Peyer's patch (tissue), 4 donors: ENCODE measurements at regions not wholly inside any gene's neighbourhood (a gene's known extent, or its start where the extent isn't known, plus 50 kb on each side); places are given as distances from the start of the nearest gene placed in this dataset.

Experiments used
- DNase-seq, 3 donors: peaks; one replicate each; pipeline ENCODE4 v3.0.0-alpha.2; 2017 to 2019
- H3K27ac ChIP-seq, 4 donors: fragments of 200-600 bp; sonication (generic); one replicate each; pipeline ENCODE4 v1.5.1; 2016 to 2019
- H3K27me3 ChIP-seq, 2 donors: fragments of 200-600 bp; sonication (generic); one replicate each; pipeline ENCODE4 v1.5.1; 2019
- H3K36me3 ChIP-seq, 3 donors: fragments of 200-600 bp; sonication (generic); one replicate each; pipeline ENCODE4 v1.5.1; 2016 to 2019
- H3K4me1 ChIP-seq, 4 donors: fragments of 200-600 bp; sonication (generic); one replicate each; pipeline ENCODE4 v1.5.1; 2016 to 2019
- H3K4me3 ChIP-seq, 4 donors: fragments of 200-600 bp; sonication (generic); 1 replicate in 3 of 4; 2 replicates in 1 of 4; pipeline ENCODE4 v1.5.1; 2016 to 2019; ENCODE audit warnings: mild to moderate bottlenecking in 1 of 4
- H3K9me3 ChIP-seq, 4 donors: fragments of 200-600 bp; sonication (generic); one replicate each; pipeline ENCODE4 v1.5.1; 2016 to 2019; ENCODE audit warnings: mild to moderate bottlenecking in 1 of 4
- POLR2A ChIP-seq, 2 donors: fragments of 450-650 bp; IDR thresholded peaks; one replicate each; pipeline ENCODE4 v1.5.1; 2017; ENCODE audit warnings: antibody characterized with exemption in 2 of 2, mild to moderate bottlenecking in 2 of 2, moderate library complexity in 2 of 2
- TF ChIP-seq, protein P1 (sequence below), 6 experiments: fragments of 450-650 bp in 4 of 6; fragments of 200-600 bp in 2 of 6; sonication (generic) in 1 of 6; IDR thresholded peaks; one replicate each; pipeline ENCODE4 v1.5.1; 2017 to 2019; ENCODE audit warnings: antibody characterized with exemption in 6 of 6, mild to moderate bottlenecking in 3 of 6, moderate library complexity in 1 of 6

DNA sequence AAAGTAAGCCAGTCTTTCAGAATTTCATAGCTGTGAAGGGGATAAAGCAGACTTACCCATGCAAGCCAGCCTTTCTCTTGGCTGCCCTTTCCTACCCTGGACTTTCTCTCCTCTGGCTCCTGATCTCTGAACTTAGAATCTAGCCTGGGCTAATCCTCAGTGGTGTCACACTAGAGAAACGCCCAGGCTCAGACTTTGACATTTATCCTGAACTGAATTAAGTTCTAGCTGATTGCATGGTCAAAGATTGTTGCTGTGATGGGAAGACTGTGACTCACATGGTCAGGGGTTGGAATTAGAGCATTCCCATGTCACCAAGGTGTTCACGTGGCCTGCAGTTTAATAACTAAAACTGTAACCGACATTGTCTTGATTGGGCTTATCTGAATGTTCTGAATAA is 469.5 kb upstream of the FAT1 start:
- H3K27ac ChIP-seq = peak overlapping the region in 1 of 4 donors; percentile 70

GRCh38 chr4:187204389-187204918 is 480.8 kb upstream of the FAT1 start:
- no peaks in the 10 kb centered on the region for H3K27me3 ChIP-seq
- no peak for DNase-seq
- H3K9me3 ChIP-seq = peaks cover 0 to 6% (median 2%) of the 10 kb centered on the region in 4 donors
- no peaks in the 10 kb centered on the region for H3K36me3 ChIP-seq
- H3K4me3 ChIP-seq = no peak overlapping the region
- no peak for TF ChIP-seq POLR2A (IDR thresholded peaks at IDR 0.05)
- TF ChIP-seq, protein P1, sequence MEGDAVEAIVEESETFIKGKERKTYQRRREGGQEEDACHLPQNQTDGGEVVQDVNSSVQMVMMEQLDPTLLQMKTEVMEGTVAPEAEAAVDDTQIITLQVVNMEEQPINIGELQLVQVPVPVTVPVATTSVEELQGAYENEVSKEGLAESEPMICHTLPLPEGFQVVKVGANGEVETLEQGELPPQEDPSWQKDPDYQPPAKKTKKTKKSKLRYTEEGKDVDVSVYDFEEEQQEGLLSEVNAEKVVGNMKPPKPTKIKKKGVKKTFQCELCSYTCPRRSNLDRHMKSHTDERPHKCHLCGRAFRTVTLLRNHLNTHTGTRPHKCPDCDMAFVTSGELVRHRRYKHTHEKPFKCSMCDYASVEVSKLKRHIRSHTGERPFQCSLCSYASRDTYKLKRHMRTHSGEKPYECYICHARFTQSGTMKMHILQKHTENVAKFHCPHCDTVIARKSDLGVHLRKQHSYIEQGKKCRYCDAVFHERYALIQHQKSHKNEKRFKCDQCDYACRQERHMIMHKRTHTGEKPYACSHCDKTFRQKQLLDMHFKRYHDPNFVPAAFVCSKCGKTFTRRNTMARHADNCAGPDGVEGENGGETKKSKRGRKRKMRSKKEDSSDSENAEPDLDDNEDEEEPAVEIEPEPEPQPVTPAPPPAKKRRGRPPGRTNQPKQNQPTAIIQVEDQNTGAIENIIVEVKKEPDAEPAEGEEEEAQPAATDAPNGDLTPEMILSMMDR (IDR thresholded peaks at IDR 0.05) = no peak
- no peak overlapping the region for H3K27ac ChIP-seq
- H3K4me1 ChIP-seq = no peaks in the 10 kb centered on the region

More for the DNA sequence above, 469.5 kb upstream of the FAT1 start:
- TF ChIP-seq, protein P1 (IDR thresholded peaks at IDR 0.05) = no peak
- TF ChIP-seq POLR2A (IDR thresholded peaks at IDR 0.05) = no peak
- Histone ChIP-seq H3K4me1 (no peaks in the 10 kb centered on the region), H3K27me3 (no peaks in the 10 kb centered on the region), H3K4me3 (no peak overlapping the region), H3K9me3 (no peaks in the 10 kb centered on the region), H3K36me3 (no peaks in the 10 kb centered on the region)
- peak in 1 of 3 donors; percentile 72 for DNase-seq

DNA sequence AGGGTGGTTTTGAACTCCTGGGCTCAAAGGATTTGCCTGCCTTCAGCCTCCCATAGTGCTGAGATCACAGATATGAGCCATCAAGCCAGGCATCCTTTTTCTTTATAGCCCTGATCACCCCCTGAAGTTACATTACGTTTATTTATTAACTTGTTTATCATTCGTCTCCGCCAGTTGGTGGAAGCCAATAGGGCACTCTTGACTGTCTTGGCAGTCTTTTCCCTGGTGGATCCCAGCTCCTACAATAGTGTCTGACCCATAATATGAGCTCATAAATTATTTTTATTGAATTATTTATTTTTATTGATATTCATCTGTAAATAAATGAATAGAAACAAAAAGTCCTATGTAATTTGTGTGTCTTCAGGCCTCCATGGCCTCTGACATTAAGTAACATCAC is 484.3 kb upstream of the FAT1 start:
- no peak for TF ChIP-seq POLR2A (IDR thresholded peaks at IDR 0.05)
- TF ChIP-seq, protein P1 (IDR thresholded peaks at IDR 0.05) = no peak

GRCh38 chr4:187208651-187209050 is 485.0 kb upstream of the FAT1 start:
- no peak for TF ChIP-seq POLR2A (IDR thresholded peaks at IDR 0.05)
- TF ChIP-seq, protein P1 (IDR thresholded peaks at IDR 0.05) = no peak
- H3K4me3 ChIP-seq = no peak overlapping the region
- H3K27ac ChIP-seq = no peak overlapping the region
- H3K4me1 ChIP-seq = no peaks in the 10 kb centered on the region
- no peaks in the 10 kb centered on the region for H3K27me3 ChIP-seq
- no peaks in the 10 kb centered on the region for H3K9me3 ChIP-seq
- no peaks in the 10 kb centered on the region for H3K36me3 ChIP-seq
- peak in 1 of 3 donors; percentile 74 for DNase-seq

More for the DNA sequence above, 484.3 kb upstream of the FAT1 start:
- Histone ChIP-seq H3K36me3 (no peaks in the 10 kb centered on the region), H3K27me3 (no peaks in the 10 kb centered on the region), H3K4me3 (no peak overlapping the region), H3K9me3 (no peaks in the 10 kb centered on the region), H3K4me1 (no peaks in the 10 kb centered on the region), H3K27ac (no peak overlapping the region)
- DNase-seq = no peak

DNA sequence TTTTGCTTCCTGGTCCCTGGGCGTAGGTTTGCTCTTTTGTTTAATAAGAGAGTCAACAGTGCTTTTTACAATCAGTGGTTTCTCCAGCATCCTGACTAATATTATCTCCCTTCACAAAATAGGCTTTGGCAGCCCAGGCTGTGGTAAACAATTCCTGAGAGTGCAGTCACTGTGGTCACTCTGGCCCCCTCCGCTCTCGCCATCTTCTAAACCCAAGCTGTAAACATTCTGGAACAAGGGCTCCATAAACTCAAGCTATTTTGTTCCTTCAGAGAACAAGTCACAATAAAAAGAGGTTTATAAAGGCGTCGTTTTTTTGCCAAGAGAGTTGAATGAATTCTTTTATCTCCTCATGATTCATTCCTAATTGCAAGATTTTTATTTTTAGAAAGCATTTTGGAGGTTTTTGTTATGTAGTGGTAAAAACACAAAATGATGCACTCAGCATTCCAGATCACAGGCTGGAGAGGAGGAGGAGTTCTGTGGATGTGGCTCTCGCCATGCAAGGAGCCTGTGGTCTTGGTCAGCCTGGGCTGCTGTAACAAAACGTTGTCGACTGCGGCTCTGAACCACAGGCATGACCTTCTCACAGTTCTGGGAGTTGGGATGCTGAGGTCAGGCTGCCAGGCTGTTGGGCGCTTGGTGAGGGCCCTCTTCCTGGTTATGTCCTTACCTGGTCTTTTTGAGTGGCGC is 486.4 kb upstream of the FAT1 start:
- no peaks in the 10 kb centered on the region for H3K4me1 ChIP-seq
- DNase-seq = no peak
- TF ChIP-seq, protein P1 (IDR thresholded peaks at IDR 0.05) = no peak
- TF ChIP-seq POLR2A (IDR thresholded peaks at IDR 0.05) = no peak
- no peaks in the 10 kb centered on the region for H3K36me3 ChIP-seq
- peak overlapping the region in 2 of 4 donors; percentile 35 to 44 for H3K27ac ChIP-seq
- no peaks in the 10 kb centered on the region for H3K27me3 ChIP-seq
- no peak overlapping the region for H3K4me3 ChIP-seq
- no peaks in the 10 kb centered on the region for H3K9me3 ChIP-seq
